Skeletal muscle tissue (tissue), 3 donors: ENCODE measurements at regions not wholly inside any gene's neighbourhood (a gene's known extent, or its start where the extent isn't known, plus 50 kb on each side); places are given as distances from the start of the nearest gene placed in this dataset.

ENCODE experiments used
- H3K27ac ChIP-seq: one replicate; pipeline ENCODE4 v1.7.0; 2013; ENCODE audit warnings: mild to moderate bottlenecking, low read depth, low read length, inconsistent platforms
- H3K27me3 ChIP-seq, 3 donors: one replicate each; pipeline ENCODE4 v1.7.0; 2013; ENCODE audit warnings: low read length in 3 of 3; ENCODE audit not compliant: control insufficient read depth in 3 of 3, insufficient read depth in 3 of 3
- H3K36me3 ChIP-seq, 3 donors: one replicate each; pipeline ENCODE4 v1.7.0; 2013; ENCODE audit warnings: low read length in 3 of 3; ENCODE audit not compliant: control insufficient read depth in 3 of 3, insufficient read depth in 3 of 3
- H3K4me1 ChIP-seq, 3 donors: one replicate each; pipeline ENCODE4 v1.7.0; 2013; ENCODE audit warnings: low read length in 3 of 3, mild to moderate bottlenecking in 3 of 3; ENCODE audit not compliant: control insufficient read depth in 3 of 3, insufficient read depth in 3 of 3
- H3K4me3 ChIP-seq, 3 donors: one replicate each; pipeline ENCODE4 v1.7.0; 2013; ENCODE audit warnings: low read length in 3 of 3
- H3K9ac ChIP-seq, 3 donors: one replicate each; pipeline ENCODE4 v1.7.0; 2013; ENCODE audit warnings: low read length in 3 of 3, mild to moderate bottlenecking in 3 of 3, moderate library complexity in 2 of 3, low read depth in 1 of 3
- H3K9me3 ChIP-seq, 3 donors: one replicate each; pipeline ENCODE4 v1.7.0; 2013; ENCODE audit warnings: low read length in 3 of 3; ENCODE audit not compliant: control insufficient read depth in 3 of 3
- donor health status: Osteomylitis.

GRCh38 chr4:170777663-170778062 lies 687.9 kb upstream of the AADAT start:
- Histone ChIP-seq H3K27ac (no peak overlapping the region), H3K4me1 (no peaks in the 10 kb centered on the region), H3K36me3 (no peaks in the 10 kb centered on the region), H3K9ac (no peak overlapping the region), H3K4me3 (no peak overlapping the region), H3K27me3 (no peaks in the 10 kb centered on the region), H3K9me3 (no peaks in the 10 kb centered on the region)

- Histone ChIP-seq H3K27me3 (no peaks in the 10 kb centered on the region), H3K36me3 (no peaks in the 10 kb centered on the region), H3K9me3 (no peaks in the 10 kb centered on the region), H3K27ac (no peak overlapping the region), H3K4me1 (no peaks in the 10 kb centered on the region), H3K9ac (no peak overlapping the region), H3K4me3 (no peak overlapping the region)
Measured at GRCh38 chr4:170776983-170777382, 687.2 kb upstream of the AADAT start.

- no peaks in the 10 kb centered on the region for H3K27me3 ChIP-seq
- no peaks in the 10 kb centered on the region for H3K9me3 ChIP-seq
- H3K36me3 ChIP-seq, result no peaks in the 10 kb centered on the region
- H3K4me1 ChIP-seq, result no peaks in the 10 kb centered on the region
- no peak overlapping the region for H3K9ac ChIP-seq
- no peak overlapping the region for H3K4me3 ChIP-seq
- no peak overlapping the region for H3K27ac ChIP-seq
Measured at GRCh38 chr4:170775851-170776250, 686.1 kb upstream of the AADAT start.

- no peak overlapping the region for H3K9ac ChIP-seq
- H3K4me3 ChIP-seq, result no peak overlapping the region
- H3K27ac ChIP-seq, result no peak overlapping the region
- H3K36me3 ChIP-seq, result no peaks in the 10 kb centered on the region
- no peaks in the 10 kb centered on the region for H3K9me3 ChIP-seq
- no peaks in the 10 kb centered on the region for H3K4me1 ChIP-seq
- no peaks in the 10 kb centered on the region for H3K27me3 ChIP-seq
Measured at GRCh38 chr4:170773709-170774273, 684.0 kb upstream of the AADAT start.

GRCh38 chr4:170772429-170772828 lies 682.7 kb upstream of the AADAT start:
- H3K9me3 ChIP-seq, result no peaks in the 10 kb centered on the region

GRCh38 chr4:170770664-170771063 lies 680.9 kb upstream of the AADAT start:
- no peaks in the 10 kb centered on the region for H3K4me1 ChIP-seq
- no peaks in the 10 kb centered on the region for H3K36me3 ChIP-seq
- H3K9ac ChIP-seq, result no peak overlapping the region
- H3K4me3 ChIP-seq, result no peak overlapping the region
- no peak overlapping the region for H3K27ac ChIP-seq
- no peaks in the 10 kb centered on the region for H3K9me3 ChIP-seq
- no peaks in the 10 kb centered on the region for H3K27me3 ChIP-seq

More at GRCh38 chr4:170772429-170772828, 682.7 kb upstream of the AADAT start:
- no peaks in the 10 kb centered on the region for H3K4me1 ChIP-seq
- H3K27me3 ChIP-seq, result no peaks in the 10 kb centered on the region
- no peak overlapping the region for H3K27ac ChIP-seq
- no peak overlapping the region for H3K4me3 ChIP-seq
- no peaks in the 10 kb centered on the region for H3K36me3 ChIP-seq
- no peak overlapping the region for H3K9ac ChIP-seq

- Histone ChIP-seq H3K4me1 (no peaks in the 10 kb centered on the region), H3K4me3 (no peak overlapping the region), H3K27ac (no peak overlapping the region), H3K9me3 (no peaks in the 10 kb centered on the region), H3K36me3 (no peaks in the 10 kb centered on the region), H3K27me3 (no peaks in the 10 kb centered on the region), H3K9ac (no peak overlapping the region)
Measured at GRCh38 chr4:170769862-170770261, 680.1 kb upstream of the AADAT start.

- Histone ChIP-seq H3K36me3 (no peaks in the 10 kb centered on the region), H3K4me1 (no peaks in the 10 kb centered on the region), H3K27ac (no peak overlapping the region), H3K9me3 (peaks cover 0 to 1% (median 0%) of the 10 kb centered on the region in 3 donors), H3K9ac (no peak overlapping the region), H3K27me3 (no peaks in the 10 kb centered on the region), H3K4me3 (no peak overlapping the region)
Measured at GRCh38 chr4:170758988-170759387, 669.2 kb upstream of the AADAT start.

GRCh38 chr4:170750519-170750918 lies 660.8 kb upstream of the AADAT start:
- Histone ChIP-seq H3K9ac (no peak overlapping the region), H3K36me3 (no peaks in the 10 kb centered on the region), H3K27ac (no peak overlapping the region), H3K9me3 (no peaks in the 10 kb centered on the region), H3K27me3 (no peaks in the 10 kb centered on the region), H3K4me1 (no peaks in the 10 kb centered on the region), H3K4me3 (no peak overlapping the region)

GRCh38 chr4:170748975-170749374 lies 659.2 kb upstream of the AADAT start:
- Histone ChIP-seq H3K9me3 (no peaks in the 10 kb centered on the region), H3K27me3 (no peaks in the 10 kb centered on the region), H3K9ac (no peak overlapping the region), H3K36me3 (no peaks in the 10 kb centered on the region), H3K4me3 (no peak overlapping the region), H3K27ac (no peak overlapping the region), H3K4me1 (no peaks in the 10 kb centered on the region)

GRCh38 chr4:170743633-170744032 lies 653.9 kb upstream of the AADAT start:
- Histone ChIP-seq H3K27me3 (no peaks in the 10 kb centered on the region), H3K9me3 (no peaks in the 10 kb centered on the region), H3K9ac (no peak overlapping the region), H3K4me1 (no peaks in the 10 kb centered on the region), H3K36me3 (no peaks in the 10 kb centered on the region), H3K4me3 (no peak overlapping the region), H3K27ac (no peak overlapping the region)
